Stimulated activated CD4-positive, alpha-beta T cell treated with anti-CD3 and anti-CD28 coated beads, Interleukin-12 subunit alpha, Interleukin-12 subunit beta, amount 100 ng/mL, for 24 hours (primary cell): ENCODE measurements at regions not wholly inside any gene's neighbourhood (a gene's known extent, or its start where the extent isn't known, plus 50 kb on each side); places are given as distances from the start of the nearest gene placed in this dataset.
"Not testable (repeated sequence)": the region's sequence is repeated elsewhere in the genome, so short reads cannot be mapped to it uniquely, and the experiment has no call there.

Experiments
- DNase-seq, 2 experiments: peaks; one replicate each; pipeline ENCODE4 v3.0.0-alpha.2; 2020; ENCODE audit warnings: low read depth in 2 of 2

DNA sequence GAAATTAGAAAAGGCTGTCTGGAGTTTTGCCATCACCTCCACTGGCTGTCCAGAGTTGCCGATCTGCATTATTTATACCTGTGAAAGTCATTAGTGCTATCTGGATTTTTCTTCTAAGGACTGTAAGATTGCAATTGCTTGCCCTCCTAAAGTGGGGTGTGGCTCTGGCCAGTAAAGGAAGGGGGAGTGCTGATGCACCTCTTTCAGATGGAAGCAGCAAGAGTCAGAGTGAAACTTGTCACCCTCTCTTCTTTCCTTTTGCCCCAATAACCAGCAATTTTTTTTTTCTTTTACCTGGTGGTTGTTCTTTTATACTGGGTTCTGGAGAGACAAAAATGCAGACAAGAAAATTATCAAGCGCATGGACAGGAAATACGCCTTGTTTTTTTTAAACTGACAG, 527.4 kb upstream of the NRP1 start:
- DNase-seq: no peak

- DNase-seq: no peak
These were observed 526.7 kb upstream of the NRP1 start for GRCh38 chr10:33861016-33861704.

DNA sequence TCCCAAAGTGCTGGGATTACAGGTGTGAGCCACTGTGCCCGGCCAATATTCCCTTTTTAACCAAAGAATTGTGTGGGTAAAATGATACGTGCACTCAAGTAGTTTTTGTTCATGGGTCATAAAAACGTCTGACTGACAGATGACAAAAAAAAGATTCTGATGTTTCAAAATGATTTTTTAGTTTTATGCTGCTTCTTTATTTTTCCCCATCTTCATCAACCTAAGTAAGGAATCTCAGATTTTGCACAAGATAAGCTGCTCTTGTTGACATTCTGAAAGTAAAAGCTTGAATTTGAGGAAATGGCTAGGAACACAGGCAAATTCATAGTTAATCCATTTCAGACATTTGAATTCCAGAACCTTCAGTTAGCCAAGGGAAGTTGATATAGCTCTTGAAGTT, 526.1 kb upstream of the NRP1 start:
- no peak for DNase-seq

- no peak for DNase-seq
These were observed 525.0 kb upstream of the NRP1 start for GRCh38 chr10:33859319-33860022.

DNA sequence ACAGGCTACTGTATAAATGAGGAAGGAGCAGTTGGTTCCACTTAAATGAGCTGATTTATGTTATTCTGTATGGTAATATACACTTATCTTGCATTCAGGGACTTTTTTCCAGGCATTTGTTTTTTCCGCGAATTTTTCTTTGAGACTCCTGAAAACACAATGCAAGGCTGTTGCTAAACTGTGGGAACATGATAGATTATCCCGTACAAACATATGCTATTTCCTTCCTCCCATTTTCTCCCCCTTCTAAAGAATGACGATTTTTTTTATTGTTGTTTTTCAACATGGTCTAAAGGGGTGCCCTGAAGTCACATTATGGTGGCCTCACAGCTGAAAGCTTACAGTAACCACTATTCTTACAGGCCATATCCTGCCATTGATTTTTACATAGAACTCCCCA, 523.9 kb upstream of the NRP1 start:
- DNase-seq: no peak

GRCh38 chr10:33853221-33853620, 518.8 kb upstream of the NRP1 start:
- not testable (repeated sequence) for DNase-seq

DNA sequence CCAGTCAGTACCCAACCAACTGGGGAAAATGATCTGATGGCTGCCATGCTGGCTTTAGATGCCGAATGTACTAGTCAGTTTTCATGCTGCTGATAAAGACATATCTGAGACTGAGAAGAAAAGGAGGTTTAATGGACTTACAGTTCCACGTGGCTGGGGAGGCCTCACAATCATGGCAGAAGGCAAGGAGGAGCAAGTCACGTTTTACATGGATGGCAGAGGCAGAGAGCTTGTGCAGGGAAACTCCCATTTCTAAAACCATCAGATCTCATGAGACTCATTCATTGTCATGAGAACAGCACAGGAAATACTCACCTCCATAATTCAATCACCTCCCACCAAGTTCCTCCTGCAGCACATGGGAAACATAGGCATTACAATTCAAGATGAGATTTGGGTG, 508.9 kb upstream of the NRP1 start:
- DNase-seq: no peak

DNA sequence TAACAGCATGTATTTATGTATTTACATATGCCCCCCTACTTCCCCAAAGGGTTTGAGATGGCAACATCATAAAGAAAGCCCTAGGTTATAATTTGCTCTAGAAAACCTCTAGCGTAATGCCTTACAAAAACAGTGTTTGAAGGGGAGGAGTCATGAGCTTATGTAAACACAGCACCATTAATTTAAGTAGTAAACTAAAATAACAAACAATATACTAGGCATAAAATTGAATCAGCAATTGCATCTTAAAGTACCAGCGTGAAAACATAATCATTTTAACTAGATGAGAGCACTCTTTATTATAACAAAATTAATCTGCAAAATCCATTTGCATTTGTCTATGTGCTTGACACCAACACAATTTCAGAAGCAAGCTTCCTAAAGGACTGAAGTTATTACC, 507.2 kb upstream of the NRP1 start:
- no peak for DNase-seq

DNA sequence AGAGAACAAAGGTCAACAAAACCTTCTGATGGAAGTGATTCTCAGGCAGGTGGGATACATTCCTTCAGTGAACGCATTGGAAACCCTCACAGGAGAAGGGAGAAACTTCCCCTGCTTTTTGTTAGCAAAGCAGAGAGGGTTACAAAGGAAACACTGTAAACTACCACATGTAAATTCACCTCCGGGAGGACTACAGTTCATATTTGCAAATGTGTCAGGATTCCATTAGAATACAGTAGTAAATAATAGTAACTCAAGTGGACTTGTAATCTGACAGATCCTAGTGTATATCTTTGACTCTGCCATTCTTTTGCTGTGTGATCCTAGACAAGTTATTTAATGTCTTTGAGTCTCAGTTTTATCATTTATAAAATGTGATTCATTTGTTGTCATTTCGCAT, 504.3 kb upstream of the NRP1 start:
- DNase-seq: no peak

GRCh38 chr10:33837736-33838135, 503.3 kb upstream of the NRP1 start:
- DNase-seq: no peak

GRCh38 chr10:33835556-33835955, 501.1 kb upstream of the NRP1 start:
- no peak for DNase-seq

GRCh38 chr10:33833566-33833965, 499.1 kb upstream of the NRP1 start:
- no peak for DNase-seq

- no peak for DNase-seq
These were observed 497.8 kb upstream of the NRP1 start for GRCh38 chr10:33832124-33832787.

GRCh38 chr10:33831591-33831990, 497.1 kb upstream of the NRP1 start:
- no peak for DNase-seq

GRCh38 chr10:33829899-33830298, 495.4 kb upstream of the NRP1 start:
- DNase-seq: not testable (repeated sequence)

GRCh38 chr10:33828592-33828991, 494.1 kb upstream of the NRP1 start:
- DNase-seq: no peak

GRCh38 chr10:33826186-33826585, 491.7 kb upstream of the NRP1 start:
- no peak for DNase-seq

DNA sequence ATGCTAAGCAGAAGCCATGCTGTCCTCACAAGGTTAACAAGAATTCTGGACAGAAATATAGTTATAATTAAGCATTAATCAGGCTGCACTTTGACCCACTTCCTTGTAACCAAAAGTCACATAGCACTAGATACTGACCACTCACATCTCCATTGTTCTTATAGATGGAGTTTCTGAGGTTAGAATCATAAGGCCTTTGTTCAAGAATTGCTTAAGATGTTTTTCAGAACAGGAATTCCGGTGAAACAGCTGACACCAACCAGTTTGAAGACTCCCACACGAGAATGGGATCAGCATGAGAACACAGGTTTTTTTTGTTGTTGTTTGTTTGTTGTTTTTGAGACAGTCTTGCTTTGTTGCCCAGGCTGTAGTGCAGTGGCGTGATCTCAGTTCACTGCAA, 488.3 kb upstream of the NRP1 start:
- DNase-seq: no peak

- DNase-seq: no peak
These were observed 486.1 kb upstream of the NRP1 start for GRCh38 chr10:33820531-33820930.

GRCh38 chr10:33819206-33819605, 484.7 kb upstream of the NRP1 start:
- no peak for DNase-seq

GRCh38 chr10:33818343-33818742, 483.9 kb upstream of the NRP1 start:
- no peak for DNase-seq

DNA sequence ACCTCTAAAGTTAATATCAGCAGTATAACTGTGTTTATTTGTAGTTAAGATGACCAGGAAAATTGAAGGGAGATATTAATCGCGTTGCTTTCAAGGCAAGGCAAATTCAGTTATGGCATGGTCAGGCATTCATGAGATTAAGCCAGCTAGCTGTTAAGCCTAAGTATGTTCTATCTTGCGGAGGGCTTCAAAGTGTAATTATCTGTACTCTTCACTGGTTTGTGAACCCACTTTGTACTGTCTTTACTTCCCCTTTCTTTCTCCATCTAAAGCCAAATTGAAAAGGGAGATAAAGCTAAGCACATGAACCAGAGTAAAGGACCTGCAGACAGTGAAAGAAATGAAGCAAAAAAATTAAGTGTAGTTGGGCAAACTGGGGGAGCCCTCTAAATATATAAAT, 483.1 kb upstream of the NRP1 start:
- DNase-seq: no peak

DNA sequence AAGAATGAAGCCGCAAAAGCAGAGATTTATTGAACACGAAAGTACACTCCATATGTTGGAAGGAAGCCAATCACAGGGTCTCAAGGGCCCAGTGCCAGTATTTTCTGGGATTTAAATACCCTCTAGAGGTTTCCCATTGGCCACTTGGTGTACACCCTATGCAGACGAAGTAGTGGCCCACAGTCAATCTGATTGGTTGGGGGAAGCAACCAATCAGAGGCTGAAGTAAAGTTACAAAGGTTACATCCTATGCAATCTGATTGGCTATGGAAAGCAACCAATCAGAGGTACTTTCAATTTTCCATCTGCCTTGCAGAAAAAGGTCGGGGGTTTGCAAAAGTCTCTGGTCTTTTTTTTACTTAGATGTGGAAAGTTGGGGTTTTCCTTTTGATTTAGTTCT, 481.3 kb upstream of the NRP1 start:
- DNase-seq: no peak
